Skeletal muscle satellite cell (primary cell): ENCODE measurements at regions not wholly inside any gene's neighbourhood (a gene's known extent, or its start where the extent isn't known, plus 50 kb on each side); places are given as distances from the start of the nearest gene placed in this dataset. TPM values are rescaled to one million over a fixed set of nuclear protein-coding genes. Genes with fewer than 3 reads are reported as not detected.

Experiments used
- H3K27me3 ChIP-seq: 2 replicates; pipeline ENCODE4 v1.7.0; 2013; ENCODE audit warnings: low read length; ENCODE audit not compliant: control insufficient read depth, insufficient read depth
- H3K36me3 ChIP-seq: 2 replicates; pipeline ENCODE4 v1.7.0; 2013; ENCODE audit warnings: mild to moderate bottlenecking, control low read depth, low read length; ENCODE audit not compliant: insufficient read depth
- H3K4me1 ChIP-seq: 2 replicates; pipeline ENCODE4 v1.7.0; 2013; ENCODE audit warnings: low read length; ENCODE audit not compliant: control insufficient read depth, insufficient read depth
- H3K4me2 ChIP-seq: 2 replicates; pipeline ENCODE4 v1.7.0; 2013; ENCODE audit warnings: mild to moderate bottlenecking, low read length
- H3K4me3 ChIP-seq: 2 replicates; pipeline ENCODE4 v1.7.0; 2013; ENCODE audit warnings: low read length
- H3K9ac ChIP-seq: 2 replicates; pipeline ENCODE4 v1.7.0; 2013; ENCODE audit warnings: mild to moderate bottlenecking, low read depth, low read length, moderate library complexity
- H3K9me3 ChIP-seq: replicated peaks from 2 replicates; pipeline ENCODE4 v1.7.0; 2013; ENCODE audit warnings: mild to moderate bottlenecking, control low read depth, low read length
- small RNA-seq: library from RNA; depleted of rRNA; stranded (forward); fragments of <200 nt; gene quantifications from one replicate; pipeline ENCODE3, GENCODE V24; 2012

GRCh38 chr6:54772610-54773009 lies 74.0 kb upstream of the FAM83B start:
- Histone ChIP-seq H3K27me3 (no peaks in the 10 kb centered on the region), H3K4me2 (no peak overlapping the region), H3K4me3 (no peak overlapping the region), H3K36me3 (no peaks in the 10 kb centered on the region), H3K9ac (no peak overlapping the region), H3K9me3 (no peaks in the 10 kb centered on the region), H3K4me1 (no peaks in the 10 kb centered on the region)

DNA sequence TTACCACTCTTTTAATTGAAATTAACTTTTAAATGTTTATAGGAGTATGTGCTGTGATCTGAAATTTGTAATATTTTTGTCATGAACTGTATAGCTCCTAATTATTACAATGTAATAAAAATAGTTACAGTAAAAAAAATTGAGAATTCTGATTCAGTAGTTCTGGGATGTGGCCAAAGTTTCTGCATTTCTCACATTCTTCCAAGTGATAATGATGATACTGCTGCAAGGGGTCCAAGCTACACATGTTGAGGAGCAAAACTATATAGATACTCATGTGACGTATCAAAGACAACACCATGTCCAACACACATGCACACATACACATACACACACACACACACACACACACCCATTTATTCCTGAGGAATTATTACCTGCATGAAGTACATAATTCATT lies 71.0 kb upstream of the FAM83B start:
- Histone ChIP-seq H3K4me2 (no peak overlapping the region), H3K4me3 (no peak overlapping the region), H3K27me3 (no peaks in the 10 kb centered on the region), H3K36me3 (no peaks in the 10 kb centered on the region), H3K9ac (no peak overlapping the region), H3K9me3 (no peaks in the 10 kb centered on the region), H3K4me1 (no peaks in the 10 kb centered on the region)

DNA sequence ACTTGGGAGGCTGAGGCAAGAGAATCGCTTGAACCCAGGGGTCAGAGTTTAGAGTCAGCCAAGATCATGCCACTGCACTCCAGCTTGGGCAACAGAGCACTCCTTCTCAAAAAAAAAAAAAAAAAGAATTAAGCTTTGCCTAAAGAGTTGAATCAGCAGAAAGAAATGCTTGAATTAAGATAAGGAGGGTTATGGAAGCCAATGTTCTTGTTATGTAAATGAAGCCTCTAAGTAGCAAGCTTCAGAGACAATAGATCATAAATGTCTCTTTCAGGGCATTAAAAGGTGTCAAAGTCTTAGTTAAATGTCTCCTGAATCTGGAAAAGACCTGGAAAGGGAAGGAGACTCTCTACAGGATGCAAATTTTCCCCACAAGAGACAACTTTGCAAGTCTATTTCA lies 69.7 kb upstream of the FAM83B start:
- no peaks in the 10 kb centered on the region for H3K27me3 ChIP-seq
- H3K4me1 ChIP-seq: no peaks in the 10 kb centered on the region
- H3K4me2 ChIP-seq: no peak overlapping the region
- H3K9ac ChIP-seq: no peak overlapping the region
- H3K4me3 ChIP-seq: no peak overlapping the region
- H3K36me3 ChIP-seq: no peaks in the 10 kb centered on the region
- no peaks in the 10 kb centered on the region for H3K9me3 ChIP-seq

DNA sequence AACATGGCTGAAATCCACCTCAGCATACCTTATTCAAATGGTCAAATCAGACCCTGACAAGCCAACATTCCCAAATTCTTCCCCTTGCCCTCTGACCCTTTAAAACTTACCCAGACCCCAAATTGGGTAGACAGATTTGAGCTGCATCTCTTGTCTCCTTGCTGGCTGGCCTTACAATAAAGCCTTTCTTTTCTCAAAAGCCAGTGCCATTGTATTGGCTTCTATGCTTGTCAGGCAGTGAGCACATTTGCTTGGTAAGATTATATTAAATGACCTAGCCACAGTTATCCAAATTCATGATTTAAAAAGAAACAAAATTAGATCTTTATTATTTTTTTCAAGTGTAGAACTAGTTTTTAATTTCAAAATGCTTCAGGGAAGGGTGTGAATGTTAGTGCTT lies 67.8 kb upstream of the FAM83B start:
- no peak overlapping the region for H3K4me2 ChIP-seq
- H3K36me3 ChIP-seq: no peaks in the 10 kb centered on the region
- no peaks in the 10 kb centered on the region for H3K27me3 ChIP-seq
- no peak overlapping the region for H3K9ac ChIP-seq
- H3K9me3 ChIP-seq: no peaks in the 10 kb centered on the region
- no peak overlapping the region for H3K4me3 ChIP-seq
- no peaks in the 10 kb centered on the region for H3K4me1 ChIP-seq

DNA sequence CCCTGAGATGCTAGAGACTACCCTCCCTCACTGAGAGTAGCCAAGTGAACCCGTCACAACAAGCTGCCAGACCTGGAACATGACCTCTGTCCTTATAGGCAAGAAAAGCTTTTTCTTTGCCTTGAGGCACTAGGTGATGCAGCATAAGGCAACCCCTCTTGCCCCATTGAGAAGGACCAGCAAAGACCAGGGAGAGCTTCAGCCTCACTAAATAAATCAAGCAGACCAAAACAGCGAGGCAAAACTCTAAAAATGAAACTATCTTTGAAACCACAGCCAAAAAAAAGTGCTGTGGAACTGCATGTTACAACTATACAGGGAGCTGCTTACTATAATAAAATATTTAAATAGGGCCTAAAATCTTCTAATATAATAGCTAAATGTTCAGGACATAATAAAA lies 62.6 kb upstream of the FAM83B start:
- Histone ChIP-seq H3K4me2 (no peak overlapping the region), H3K4me1 (no peaks in the 10 kb centered on the region), H3K9me3 (no peaks in the 10 kb centered on the region), H3K9ac (no peak overlapping the region), H3K36me3 (no peaks in the 10 kb centered on the region), H3K4me3 (no peak overlapping the region), H3K27me3 (no peaks in the 10 kb centered on the region)

DNA sequence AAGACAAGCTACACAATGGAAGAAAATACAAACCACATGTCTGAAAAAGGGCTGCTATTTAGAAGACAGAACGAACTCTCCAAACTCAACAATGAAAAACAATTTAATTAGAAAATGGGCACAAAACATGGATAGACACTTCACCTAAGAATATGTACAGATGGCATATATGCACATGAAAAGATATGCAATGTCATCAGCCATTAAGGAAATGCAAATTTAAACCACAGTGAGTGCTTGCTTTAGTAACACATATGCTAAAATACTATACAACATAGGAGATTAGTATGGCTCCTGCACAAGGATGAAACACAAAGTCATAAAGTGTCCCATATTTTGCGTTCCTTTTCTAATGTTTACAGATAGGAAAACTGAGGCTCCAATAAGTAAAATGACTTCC lies 60.4 kb upstream of the FAM83B start:
- Histone ChIP-seq H3K27me3 (no peaks in the 10 kb centered on the region), H3K9ac (no peak overlapping the region), H3K4me3 (no peak overlapping the region), H3K4me1 (no peaks in the 10 kb centered on the region), H3K9me3 (no peaks in the 10 kb centered on the region), H3K36me3 (no peaks in the 10 kb centered on the region), H3K4me2 (no peak overlapping the region)

DNA sequence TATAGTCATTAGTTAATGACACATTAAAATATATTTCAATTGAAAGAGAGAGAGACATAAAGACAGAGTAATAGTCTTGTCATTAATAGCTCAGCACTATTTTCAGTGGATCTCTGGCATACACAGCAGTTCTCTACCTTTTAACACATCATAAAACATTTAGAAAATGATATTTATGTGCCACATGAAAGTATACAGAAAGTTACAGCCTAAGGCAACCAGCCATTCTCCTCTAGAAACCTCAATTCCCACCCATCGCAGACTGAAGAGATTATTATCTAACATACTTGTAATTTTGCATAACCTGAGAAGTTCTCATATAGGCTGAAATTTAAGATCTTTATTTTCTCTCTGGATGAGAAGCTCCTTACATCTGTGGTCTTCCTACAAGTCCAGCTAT lies 58.7 kb upstream of the FAM83B start:
- Histone ChIP-seq H3K4me3 (no peak overlapping the region), H3K9me3 (no peaks in the 10 kb centered on the region), H3K9ac (no peak overlapping the region), H3K36me3 (no peaks in the 10 kb centered on the region), H3K27me3 (no peaks in the 10 kb centered on the region), H3K4me2 (no peak overlapping the region), H3K4me1 (no peaks in the 10 kb centered on the region)

Small RNAs in the stretch of these regions (small RNA-seq; reads per million reads assigned to genes)
- not detected for gene RNU6-1023P
